Activated T-helper 2 cell treated with anti-CD3 and anti-CD28 coated beads, Interferon-gamma antibody, Interleukin-2, Interleukin-4, amounts not matched to agents 10 μg/mL and 5 μg/mL and 100 μg/mL, durations not matched to agents 14 hours and 24 hours and 36 hours (primary cell): ENCODE measurements at regions not wholly inside any gene's neighbourhood (a gene's known extent, or its start where the extent isn't known, plus 50 kb on each side); places are given as distances from the start of the nearest gene placed in this dataset.
"Not testable (repeated sequence)": the region's sequence is repeated elsewhere in the genome, so short reads cannot be mapped to it uniquely, and the experiment has no call there.

Experiments used
- DNase-seq: peaks from one replicate; pipeline ENCODE4 v3.0.0; 2021; ENCODE audit warnings: low spot score
- H3K27ac Mint-ChIP-seq: one replicate; pipeline ENCODE4 v1.8.0; 2021; ENCODE audit warnings: mixed read lengths
- H3K27me3 Mint-ChIP-seq: one replicate; pipeline ENCODE4 v1.8.0; 2021; ENCODE audit warnings: low read depth, mixed read lengths
- H3K36me3 Mint-ChIP-seq: one replicate; pipeline ENCODE4 v1.8.0; 2021; ENCODE audit warnings: low read depth, mixed read lengths
- H3K4me1 Mint-ChIP-seq: one replicate; pipeline ENCODE4 v1.8.0; 2021; ENCODE audit warnings: low read depth, mixed read lengths
- H3K4me3 Mint-ChIP-seq: one replicate; pipeline ENCODE4 v1.8.0; 2021; ENCODE audit warnings: low read depth, mild to moderate bottlenecking, moderate library complexity, mixed read lengths
- H3K9me3 Mint-ChIP-seq: one replicate; pipeline ENCODE4 v1.8.0; 2021; ENCODE audit warnings: mixed read lengths
- intact Hi-C: fragments of 100-400 bp; cut with micrococcal nuclease; formaldehyde crosslinking; loops from one replicate; pipeline ENCODE4 v1.15.1; 2023

- intact Hi-C loops, result no loop called here
- Mint-ChIP-seq H3K4me3 (no peak overlapping the region), H3K36me3 (no peaks in the 10 kb centered on the region)
Observed at GRCh38 chr10:53239873-53240272, 467.3 kb upstream of the MBL2 start.

GRCh38 chr10:53236941-53237340 lies 464.4 kb upstream of the MBL2 start:
- no peaks in the 10 kb centered on the region for H3K27me3 Mint-ChIP-seq
- H3K36me3 Mint-ChIP-seq, result no peaks in the 10 kb centered on the region
- peaks cover 10% of the 10 kb centered on the region for H3K9me3 Mint-ChIP-seq
- H3K27ac Mint-ChIP-seq, result no peak overlapping the region
- H3K4me1 Mint-ChIP-seq, result no peaks in the 10 kb centered on the region
- H3K4me3 Mint-ChIP-seq, result no peak overlapping the region
- intact Hi-C loops, result no loop called here
- DNase-seq, result no peak

More at GRCh38 chr10:53239873-53240272, 467.3 kb upstream of the MBL2 start:
- Mint-ChIP-seq H3K9me3 (peaks cover 10% of the 10 kb centered on the region), H3K27me3 (no peaks in the 10 kb centered on the region), H3K27ac (no peak overlapping the region), H3K4me1 (no peaks in the 10 kb centered on the region)
- DNase-seq, result no peak

- DNase-seq, result no peak
- H3K36me3 Mint-ChIP-seq, result no peaks in the 10 kb centered on the region
- intact Hi-C loops, result no loop called here
- no peaks in the 10 kb centered on the region for H3K27me3 Mint-ChIP-seq
- no peak overlapping the region for H3K27ac Mint-ChIP-seq
- H3K4me3 Mint-ChIP-seq, result no peak overlapping the region
- H3K4me1 Mint-ChIP-seq, result no peaks in the 10 kb centered on the region
- no peaks in the 10 kb centered on the region for H3K9me3 Mint-ChIP-seq
Observed at GRCh38 chr10:53233749-53234148, 461.2 kb upstream of the MBL2 start.

GRCh38 chr10:53230651-53231050 lies 458.1 kb upstream of the MBL2 start:
- H3K4me3 Mint-ChIP-seq, result no peak overlapping the region
- no peaks in the 10 kb centered on the region for H3K27me3 Mint-ChIP-seq
- no peak overlapping the region for H3K27ac Mint-ChIP-seq
- no peaks in the 10 kb centered on the region for H3K4me1 Mint-ChIP-seq
- intact Hi-C loops, result no loop called here
- no peaks in the 10 kb centered on the region for H3K36me3 Mint-ChIP-seq
- DNase-seq, result no peak
- H3K9me3 Mint-ChIP-seq, result peaks cover 7% of the 10 kb centered on the region

DNA sequence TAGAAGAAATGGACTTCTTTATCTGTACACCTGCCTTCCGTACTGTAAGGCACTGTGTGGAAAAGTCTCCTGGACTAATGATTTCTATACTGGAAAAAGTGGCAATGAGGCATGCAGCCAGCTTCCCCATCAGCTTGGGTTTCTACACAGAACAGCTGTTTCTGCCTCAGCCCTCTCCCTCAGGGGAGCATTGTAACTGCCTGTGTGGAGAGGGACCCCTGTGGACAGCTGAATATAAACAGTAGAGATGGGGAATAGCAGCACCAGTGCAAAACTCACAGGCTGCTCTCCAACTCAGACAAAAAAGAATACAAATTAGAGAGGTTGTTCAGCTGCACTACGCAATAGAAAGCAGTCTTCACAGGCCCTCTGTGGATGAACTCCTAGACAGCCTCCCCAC lies 451.3 kb upstream of the MBL2 start:
- H3K4me1 Mint-ChIP-seq, result no peaks in the 10 kb centered on the region
- peaks cover 20% of the 10 kb centered on the region for H3K9me3 Mint-ChIP-seq
- intact Hi-C loops, result no loop called here
- no peak overlapping the region for H3K27ac Mint-ChIP-seq
- H3K4me3 Mint-ChIP-seq, result no peak overlapping the region
- no peak for DNase-seq
- H3K36me3 Mint-ChIP-seq, result no peaks in the 10 kb centered on the region
- H3K27me3 Mint-ChIP-seq, result no peaks in the 10 kb centered on the region

DNA sequence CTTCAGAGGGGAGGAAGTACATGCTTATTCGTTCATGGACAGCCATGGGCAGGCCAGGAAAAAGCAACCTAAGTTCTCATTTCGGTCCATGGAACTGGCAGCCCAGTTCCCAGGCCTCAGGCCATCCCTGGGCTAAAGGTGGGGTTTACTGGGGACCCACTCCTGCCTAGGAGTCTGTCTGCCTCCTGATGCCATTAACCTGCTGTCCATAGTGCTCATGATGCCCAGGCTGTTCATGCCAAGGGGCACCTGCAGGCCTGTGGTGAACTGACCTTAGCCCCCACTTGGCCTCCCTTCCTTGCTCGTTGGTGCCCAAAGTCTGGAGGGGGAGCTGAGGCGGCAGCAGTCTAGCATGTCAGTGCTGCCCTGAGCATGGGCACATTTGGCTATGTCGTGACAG lies 450.2 kb upstream of the MBL2 start:
- H3K9me3 Mint-ChIP-seq, result peaks cover 20% of the 10 kb centered on the region
- no peaks in the 10 kb centered on the region for H3K4me1 Mint-ChIP-seq
- H3K27ac Mint-ChIP-seq, result no peak overlapping the region
- no peaks in the 10 kb centered on the region for H3K27me3 Mint-ChIP-seq
- DNase-seq, result no peak
- no peak overlapping the region for H3K4me3 Mint-ChIP-seq
- intact Hi-C loops, result no loop called here
- no peaks in the 10 kb centered on the region for H3K36me3 Mint-ChIP-seq

DNA sequence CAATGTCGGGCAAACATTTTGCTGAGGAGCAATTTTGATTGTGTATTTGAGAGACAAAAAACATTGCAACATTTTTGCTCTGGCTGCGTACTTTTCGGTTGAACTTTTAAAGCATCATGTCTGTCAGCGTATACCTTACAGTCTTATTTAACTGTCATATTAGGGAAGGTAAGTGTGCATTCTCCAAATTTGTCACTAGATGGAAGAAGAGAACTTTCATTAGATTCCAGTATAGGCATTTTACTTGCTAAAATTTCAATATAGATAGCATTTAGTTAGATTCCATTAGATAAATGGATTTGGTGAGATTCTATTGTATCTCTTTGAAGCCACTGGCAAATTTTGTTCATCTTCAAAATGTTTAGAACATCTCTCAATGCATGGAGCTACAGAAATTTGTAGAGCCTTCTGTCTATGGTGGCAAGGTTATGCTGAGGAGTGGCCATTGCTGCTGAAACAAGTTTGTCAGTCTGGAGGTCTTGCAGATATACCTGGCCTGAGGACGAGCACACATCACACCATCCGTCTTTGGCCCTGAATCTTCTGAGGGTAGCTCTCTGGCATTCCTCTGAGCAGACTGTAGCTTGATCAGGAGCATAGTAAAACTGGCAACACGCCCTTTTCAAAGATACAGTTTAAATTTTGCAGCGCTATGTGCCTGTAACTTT lies 437.5 kb upstream of the MBL2 start:
- no peak for DNase-seq
- intact Hi-C loops, result no loop called here
- no peak overlapping the region for H3K4me3 Mint-ChIP-seq
- H3K9me3 Mint-ChIP-seq, result peaks cover 22% of the 10 kb centered on the region
- H3K36me3 Mint-ChIP-seq, result no peaks in the 10 kb centered on the region
- H3K27me3 Mint-ChIP-seq, result no peaks in the 10 kb centered on the region
- no peaks in the 10 kb centered on the region for H3K4me1 Mint-ChIP-seq
- H3K27ac Mint-ChIP-seq, result no peak overlapping the region

GRCh38 chr10:53183733-53184132 lies 411.1 kb upstream of the MBL2 start:
- no peak for DNase-seq
- no peaks in the 10 kb centered on the region for H3K4me1 Mint-ChIP-seq
- peaks cover 38% of the 10 kb centered on the region for H3K9me3 Mint-ChIP-seq
- no peak overlapping the region for H3K27ac Mint-ChIP-seq
- H3K4me3 Mint-ChIP-seq, result no peak overlapping the region
- H3K36me3 Mint-ChIP-seq, result no peaks in the 10 kb centered on the region
- intact Hi-C loops, result no loop called here
- no peaks in the 10 kb centered on the region for H3K27me3 Mint-ChIP-seq

DNA sequence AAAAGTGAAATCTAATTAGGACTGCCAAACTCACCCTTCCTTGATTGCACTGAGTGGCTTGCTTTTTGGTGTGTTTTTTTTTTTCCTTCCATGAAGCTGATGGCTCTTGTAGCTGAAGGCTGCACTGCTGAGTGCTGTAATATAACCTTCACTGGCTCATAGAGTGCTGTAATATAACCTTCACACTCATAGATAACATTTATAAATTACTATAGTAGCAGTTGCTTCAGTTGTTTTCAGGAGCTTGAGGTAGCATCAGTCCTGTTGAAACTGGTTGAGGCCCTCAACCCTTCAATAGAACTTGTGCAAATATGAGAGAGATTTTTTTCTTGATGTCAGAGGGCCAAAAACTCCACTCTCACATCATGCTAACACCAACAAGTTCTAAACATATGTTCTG lies 404.9 kb upstream of the MBL2 start:
- Mint-ChIP-seq H3K27ac (no peak overlapping the region), H3K36me3 (no peaks in the 10 kb centered on the region), H3K9me3 (peaks cover 22% of the 10 kb centered on the region), H3K4me1 (no peaks in the 10 kb centered on the region), H3K4me3 (no peak overlapping the region), H3K27me3 (no peaks in the 10 kb centered on the region)
- intact Hi-C loops, result no loop called here
- no peak for DNase-seq

DNA sequence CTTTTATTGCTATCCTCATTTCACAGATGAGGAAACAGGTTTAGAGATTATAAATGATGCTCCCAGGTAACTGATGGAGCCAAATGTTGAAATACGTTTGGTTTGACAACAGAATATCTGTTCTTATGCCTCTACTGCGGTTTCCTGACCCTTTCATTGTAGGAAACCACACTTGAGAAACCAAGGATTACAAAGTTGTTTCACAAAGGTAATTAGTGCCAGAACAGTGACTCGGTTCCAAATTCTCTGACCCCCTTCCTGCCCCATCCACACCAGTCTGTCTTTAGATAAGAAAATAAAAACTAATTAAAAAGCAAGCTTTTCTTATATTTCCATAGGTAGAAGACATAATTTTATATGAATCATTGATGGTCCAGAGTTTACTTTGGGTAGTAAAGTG lies 393.7 kb upstream of the MBL2 start:
- Mint-ChIP-seq H3K9me3 (peaks cover 14% of the 10 kb centered on the region), H3K36me3 (no peaks in the 10 kb centered on the region), H3K4me1 (no peaks in the 10 kb centered on the region), H3K4me3 (no peak overlapping the region), H3K27me3 (no peaks in the 10 kb centered on the region), H3K27ac (no peak overlapping the region)
- intact Hi-C loops, result no loop called here
- no peak for DNase-seq

DNA sequence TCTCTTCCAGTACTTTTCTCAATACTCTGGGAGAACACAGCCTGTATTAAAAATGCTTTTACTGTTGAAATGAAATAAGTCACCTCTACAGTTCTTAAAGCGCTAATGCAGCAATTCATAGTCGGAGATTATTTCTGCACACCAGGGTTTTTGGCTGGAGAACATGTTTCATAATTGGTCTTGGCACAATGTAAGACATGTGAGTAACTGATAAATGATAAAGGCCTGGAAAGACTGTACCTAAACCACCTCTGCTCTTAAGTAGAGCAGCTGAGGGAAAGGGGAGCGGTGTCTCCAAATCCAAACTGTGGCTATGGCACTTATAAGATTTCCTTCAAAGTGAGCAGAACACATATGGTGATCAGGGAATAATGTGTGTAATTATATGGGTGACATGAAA lies 390.3 kb upstream of the MBL2 start:
- H3K36me3 Mint-ChIP-seq, result no peaks in the 10 kb centered on the region
- H3K27ac Mint-ChIP-seq, result no peak overlapping the region
- intact Hi-C loops, result no loop called here
- H3K4me3 Mint-ChIP-seq, result no peak overlapping the region
- no peak for DNase-seq
- H3K4me1 Mint-ChIP-seq, result no peaks in the 10 kb centered on the region
- no peaks in the 10 kb centered on the region for H3K27me3 Mint-ChIP-seq
- peaks cover 12% of the 10 kb centered on the region for H3K9me3 Mint-ChIP-seq

DNA sequence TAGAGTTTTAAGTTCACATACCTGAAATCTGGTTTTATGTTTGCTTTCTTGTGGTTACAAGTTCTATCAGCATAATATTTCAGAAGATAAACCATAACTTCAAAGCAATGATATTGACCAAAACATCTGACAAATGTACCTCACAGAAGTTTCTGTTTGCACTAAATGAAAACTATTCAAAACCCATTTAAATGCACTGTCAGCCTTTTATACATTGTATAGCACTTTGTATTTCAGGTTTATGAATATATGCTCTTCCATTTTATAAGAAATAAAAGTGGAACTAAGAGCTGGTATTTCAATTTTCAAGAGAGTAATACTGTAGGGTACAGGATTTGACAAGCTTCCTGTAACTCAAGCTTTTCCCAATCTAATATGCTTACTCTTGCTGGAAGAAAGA lies 388.6 kb upstream of the MBL2 start:
- Mint-ChIP-seq H3K9me3 (peaks cover 16% of the 10 kb centered on the region), H3K36me3 (no peaks in the 10 kb centered on the region), H3K27me3 (no peaks in the 10 kb centered on the region), H3K4me3 (no peak overlapping the region), H3K27ac (no peak overlapping the region), H3K4me1 (no peaks in the 10 kb centered on the region)
- intact Hi-C loops, result no loop called here
- DNase-seq, result no peak

DNA sequence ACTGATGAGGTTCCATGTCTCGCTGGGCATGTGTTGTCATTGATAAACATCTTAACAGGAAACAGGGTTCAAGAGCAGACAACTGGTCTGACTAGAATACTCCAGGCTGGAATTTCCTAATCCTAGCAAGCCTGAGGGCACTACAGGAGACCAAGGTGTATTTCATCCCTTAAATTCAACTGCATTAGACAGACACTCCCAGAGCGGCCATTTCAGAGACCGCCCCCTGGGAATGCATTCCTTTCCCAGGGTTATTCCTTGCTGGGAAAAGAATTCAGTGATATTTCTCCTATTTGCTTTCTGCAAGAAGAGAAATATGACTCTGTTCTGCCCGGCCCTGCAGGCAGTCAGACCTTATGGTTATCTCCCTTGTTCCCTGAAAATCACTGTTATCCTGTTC lies 383.1 kb upstream of the MBL2 start:
- DNase-seq, H3K27me3 Mint-ChIP-seq, H3K27ac Mint-ChIP-seq, H3K4me3 Mint-ChIP-seq, H3K36me3 Mint-ChIP-seq, H3K4me1 Mint-ChIP-seq, intact Hi-C loops: not testable (repeated sequence)
- peaks cover 25% of the 10 kb centered on the region for H3K9me3 Mint-ChIP-seq

DNA sequence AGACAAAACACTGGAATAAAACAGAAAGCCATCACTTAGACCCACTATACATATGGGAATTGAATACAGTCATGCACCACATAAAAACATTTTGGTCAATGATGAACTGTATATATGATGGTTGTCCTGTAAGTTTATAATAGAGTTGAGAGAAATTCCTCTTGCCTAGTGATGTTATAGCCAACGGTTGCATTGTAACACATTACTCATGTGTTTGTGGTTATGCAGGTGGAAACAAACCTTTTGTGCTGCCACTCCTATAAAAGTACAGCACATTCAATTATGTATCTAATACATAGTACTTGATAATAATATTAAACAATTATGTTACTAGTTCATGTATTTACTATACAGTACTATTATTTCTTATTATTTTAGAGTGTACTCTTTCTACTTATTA lies 381.2 kb upstream of the MBL2 start:
- Mint-ChIP-seq H3K36me3 (no peaks in the 10 kb centered on the region), H3K9me3 (peaks cover 25% of the 10 kb centered on the region), H3K27ac (no peak overlapping the region), H3K27me3 (no peaks in the 10 kb centered on the region), H3K4me1 (no peaks in the 10 kb centered on the region), H3K4me3 (no peak overlapping the region)
- no peak for DNase-seq
- intact Hi-C loops, result no loop called here
